HEK293T (cell line): ENCODE measurements at regions not wholly inside any gene's neighbourhood (a gene's known extent, or its start where the extent isn't known, plus 50 kb on each side); places are given as distances from the start of the nearest gene placed in this dataset.

Source experiments
- ARNT ChIP-seq: fragments of 450-650 bp; IDR thresholded peaks from 2 replicates; pipeline ENCODE4 v1.6.1; 2017; ENCODE audit warnings: mild to moderate bottlenecking
- BHLHE40 ChIP-seq: fragments of 450-650 bp; IDR thresholded peaks from 2 replicates; pipeline ENCODE4 v1.6.1; 2016; ENCODE audit warnings: mild to moderate bottlenecking, moderate library complexity, borderline replicate concordance
- CTBP1 ChIP-seq: fragments of 450-650 bp; IDR thresholded peaks from 2 replicates; pipeline ENCODE4 v1.6.1; 2016; ENCODE audit warnings: borderline replicate concordance
- ELF4 ChIP-seq: fragments of 450-650 bp; IDR thresholded peaks from 2 replicates; pipeline ENCODE4 v1.6.1; 2017; ENCODE audit warnings: antibody characterized with exemption
- FOXA1 ChIP-seq: fragments of 450-650 bp; IDR thresholded peaks from 2 replicates; pipeline ENCODE4 v1.6.1; 2016; ENCODE audit warnings: mild to moderate bottlenecking
- FOXK2 ChIP-seq: fragments of 450-650 bp; IDR thresholded peaks from 2 replicates; pipeline ENCODE4 v1.6.1; 2016; ENCODE audit warnings: mild to moderate bottlenecking
- FOXM1 ChIP-seq: fragments of 450-650 bp; IDR thresholded peaks from 2 replicates; pipeline ENCODE4 v1.6.1; 2017; ENCODE audit warnings: mild to moderate bottlenecking, borderline replicate concordance
- HDGF ChIP-seq: fragments of 450-650 bp; IDR thresholded peaks from 2 replicates; pipeline ENCODE4 v1.6.1; 2017; ENCODE audit warnings: antibody characterized with exemption, borderline replicate concordance
- NFRKB ChIP-seq: fragments of 450-650 bp; IDR thresholded peaks from 2 replicates; pipeline ENCODE4 v1.6.1; 2016; ENCODE audit warnings: mild to moderate bottlenecking, moderate library complexity
- SP1 ChIP-seq: fragments of 450-650 bp; IDR thresholded peaks from 2 replicates; pipeline ENCODE4 v1.6.1; 2017
- SUZ12 ChIP-seq: fragments of 450-650 bp; IDR thresholded peaks from 2 replicates; pipeline ENCODE4 v1.6.1; 2016; ENCODE audit warnings: mild to moderate bottlenecking
- TARDBP ChIP-seq: fragments of 450-650 bp; IDR thresholded peaks from 2 replicates; pipeline ENCODE4 v1.6.1; 2016
- TF ChIP-seq, protein P1 (sequence below): fragments of 450-650 bp; IDR thresholded peaks from 2 replicates; pipeline ENCODE4 v1.6.1; 2016

DNA sequence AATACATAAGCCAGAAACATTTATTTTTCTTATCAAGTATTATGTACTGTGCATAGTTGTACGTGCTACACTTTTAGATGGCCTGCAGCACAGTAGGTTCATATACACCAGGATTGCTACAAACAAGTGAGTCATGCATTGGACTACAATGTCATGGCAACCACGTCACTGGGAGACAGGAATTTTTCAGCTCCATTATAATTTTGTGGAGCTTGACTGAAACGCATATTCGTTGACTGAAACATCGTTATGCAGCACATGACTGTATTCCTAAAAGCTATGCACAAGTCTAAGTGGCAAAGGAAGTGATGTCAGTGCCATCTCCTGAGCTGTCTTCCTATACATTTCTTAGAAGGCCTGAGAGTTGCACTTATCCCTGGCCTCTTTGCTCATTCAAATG is 871.8 kb downstream of the IPMK start:
- TF ChIP-seq SP1 (no peak), ARNT (no peak), HDGF (no peak), FOXA1 (no peak), SUZ12 (no peak), FOXM1 (no peak), FOXK2 (no peak), BHLHE40 (no peak), ELF4 (no peak), TARDBP (no peak), CTBP1 (no peak), NFRKB (no peak)
- TF ChIP-seq, protein P1, sequence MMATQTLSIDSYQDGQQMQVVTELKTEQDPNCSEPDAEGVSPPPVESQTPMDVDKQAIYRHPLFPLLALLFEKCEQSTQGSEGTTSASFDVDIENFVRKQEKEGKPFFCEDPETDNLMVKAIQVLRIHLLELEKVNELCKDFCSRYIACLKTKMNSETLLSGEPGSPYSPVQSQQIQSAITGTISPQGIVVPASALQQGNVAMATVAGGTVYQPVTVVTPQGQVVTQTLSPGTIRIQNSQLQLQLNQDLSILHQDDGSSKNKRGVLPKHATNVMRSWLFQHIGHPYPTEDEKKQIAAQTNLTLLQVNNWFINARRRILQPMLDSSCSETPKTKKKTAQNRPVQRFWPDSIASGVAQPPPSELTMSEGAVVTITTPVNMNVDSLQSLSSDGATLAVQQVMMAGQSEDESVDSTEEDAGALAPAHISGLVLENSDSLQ = no peak
